ENCODE measurements at regions not wholly inside any gene's neighbourhood (a gene's known extent, or its start where the extent isn't known, plus 50 kb on each side); places are given as distances from the start of the nearest gene placed in this dataset.

- TF ChIP-seq POLR2A (IDR thresholded peaks at IDR 0.05) (no peak), POLR2AphosphoS5 (IDR thresholded peaks at IDR 0.05) (no peak), EP300 (IDR thresholded peaks at IDR 0.05; ENCODE audit: low read depth) (no peak)
Measured at GRCh38 chr6:128710315-128710714, 172.6 kb upstream of the LAMA2 start.

Data from transverse colon (tissue), 3 donors.